IMR-90 (cell line): ENCODE measurements at regions not wholly inside any gene's neighbourhood (a gene's known extent, or its start where the extent isn't known, plus 50 kb on each side); places are given as distances from the start of the nearest gene placed in this dataset.

Source experiments
- ATAC-seq: fragments of 200-7000 bp; cut with Tn5 transposase; 2 replicates; pipeline ENCODE4 v1.9.1; 2020; ENCODE audit warnings: low read depth, mild to moderate bottlenecking, moderate library complexity
- BruUV-seq: library from RNA; stranded (reverse); fragments of 400-500 nt; replicated peaks from 2 replicates; lab custom pipeline; 2021; lab: Mats Ljungman, UMichigan
- CTCF ChIA-PET: fragments of 300-600 bp; formaldehyde crosslinking; extraction: SDS; loops from one replicate; lab custom pipeline; 2021; ENCODE audit warnings: antibody characterized with exemption; lab: Yijun Ruan, JAX
- POLR2A ChIA-PET: fragments of 300-600 bp; sonication (Branson Sonifier 250); formaldehyde crosslinking; loops from one replicate; lab custom pipeline; 2022; ENCODE audit warnings: antibody characterized with exemption; ENCODE audit not compliant: unreplicated experiment; lab: Charles Lee
- DNase-seq: peaks from one replicate; pipeline ENCODE4 v3.0.0; 2013
- H2AFZ ChIP-seq: replicated peaks from 2 replicates; pipeline ENCODE3; 2013; ENCODE audit warnings: low read length, mild to moderate bottlenecking; ENCODE audit not compliant: poor library complexity
- H2AK5ac ChIP-seq: 2 replicates; pipeline ENCODE4 v1.6.1; 2013; ENCODE audit warnings: low read depth, low read length, inconsistent platforms
- H2AK9ac ChIP-seq: replicated peaks from 2 replicates; pipeline ENCODE3; 2013; ENCODE audit warnings: mild to moderate bottlenecking, low read depth, low read length, moderate library complexity; ENCODE audit not compliant: poor library complexity
- H2BK120ac ChIP-seq: 2 replicates; pipeline ENCODE4 v1.6.1; 2013; ENCODE audit warnings: low read depth, low read length, inconsistent platforms
- H2BK15ac ChIP-seq: 3 replicates; pipeline ENCODE4 v1.6.1; 2013; ENCODE audit warnings: low read depth, low read length, inconsistent platforms
- H2BK20ac ChIP-seq: 2 replicates; pipeline ENCODE4 v1.6.1; 2013; ENCODE audit warnings: low read depth, mild to moderate bottlenecking, inconsistent platforms, low read length, moderate library complexity
- H2BK5ac ChIP-seq: 2 replicates; pipeline ENCODE4 v1.6.1; 2013; ENCODE audit warnings: mild to moderate bottlenecking, low read depth, low read length, inconsistent platforms; ENCODE audit not compliant: poor library complexity, severe bottlenecking
- H3K14ac ChIP-seq: replicated peaks from 2 replicates; pipeline ENCODE4 v1.6.1; 2013; ENCODE audit warnings: low read depth, low read length, inconsistent platforms
- H3K18ac ChIP-seq: 2 replicates; pipeline ENCODE4 v1.6.1; 2013; ENCODE audit warnings: low read depth, low read length, control low read depth
- H3K23ac ChIP-seq: 2 replicates; pipeline ENCODE4 v1.6.1; 2013; ENCODE audit warnings: low read depth, low read length, inconsistent platforms
- H3K27ac ChIP-seq: 2 replicates; pipeline ENCODE4 v1.5.1; 2013; ENCODE audit warnings: mild to moderate bottlenecking, control low read depth, low read length; ENCODE audit not compliant: insufficient read depth
- H3K27me3 ChIP-seq: 2 replicates; pipeline ENCODE4 v1.6.1; 2013; ENCODE audit warnings: low read length; ENCODE audit not compliant: control insufficient read depth, insufficient read depth
- H3K36me3 ChIP-seq: 2 replicates; pipeline ENCODE4 v1.6.1; 2013; ENCODE audit warnings: low read length, mixed read lengths; ENCODE audit not compliant: control insufficient read depth, insufficient read depth
- H3K4ac ChIP-seq: 2 replicates; pipeline ENCODE4 v1.6.1; 2013; ENCODE audit warnings: low read depth, low read length, inconsistent platforms
- H3K4me1 ChIP-seq: 2 replicates; pipeline ENCODE4 v1.6.1; 2013; ENCODE audit warnings: low read length, mixed read lengths; ENCODE audit not compliant: control insufficient read depth, insufficient read depth
- H3K4me2 ChIP-seq: 2 replicates; pipeline ENCODE4 v1.6.1; 2013; ENCODE audit warnings: low read depth, mild to moderate bottlenecking, control low read depth, low read length, moderate library complexity
- H3K4me3 ChIP-seq: 2 replicates; pipeline ENCODE4 v1.5.1; 2013; ENCODE audit warnings: low read depth, mild to moderate bottlenecking, control low read depth, low read length, moderate library complexity; ENCODE audit not compliant: insufficient read depth
- H3K56ac ChIP-seq: 2 replicates; pipeline ENCODE4 v1.6.1; 2013; ENCODE audit warnings: low read length, inconsistent platforms; ENCODE audit not compliant: insufficient read depth; ENCODE audit errors: extremely low read depth
- H3K79me1 ChIP-seq, 2 experiments: 2 replicates each; pipeline ENCODE4 v1.6.1; 2013; ENCODE audit warnings: low read length in 2 of 2, inconsistent platforms in 1 of 2, low read depth in 1 of 2
- H3K9ac ChIP-seq: 2 replicates; pipeline ENCODE4 v1.6.1; 2013; ENCODE audit warnings: low read depth, low read length, control low read depth
- H3K9me1 ChIP-seq: 2 replicates; pipeline ENCODE4 v1.6.1; 2013; ENCODE audit warnings: low read length, inconsistent platforms; ENCODE audit not compliant: insufficient read depth
- H3K9me3 ChIP-seq: 2 replicates; pipeline ENCODE4 v1.6.1; 2013; ENCODE audit warnings: low read length; ENCODE audit not compliant: control insufficient read depth, insufficient read depth
- H4K20me1 ChIP-seq: 2 replicates; pipeline ENCODE4 v1.6.1; 2013; ENCODE audit warnings: low read length, inconsistent platforms; ENCODE audit not compliant: insufficient read depth
- H4K5ac ChIP-seq: 2 replicates; pipeline ENCODE4 v1.6.1; 2013; ENCODE audit warnings: mild to moderate bottlenecking, low read depth, low read length, control low read depth
- H4K8ac ChIP-seq, 2 experiments: 2 replicates each; pipeline ENCODE4 v1.6.1; 2013; ENCODE audit warnings: low read depth in 2 of 2, low read length in 2 of 2, control low read depth in 1 of 2, inconsistent platforms in 1 of 2
- H4K91ac ChIP-seq: 2 replicates; pipeline ENCODE4 v1.6.1; 2013; ENCODE audit warnings: low read depth, low read length, inconsistent platforms; ENCODE audit not compliant: insufficient read depth
- CEBPB ChIP-seq: IDR thresholded peaks from 2 replicates; pipeline ENCODE4 v1.6.1; 2012; ENCODE audit warnings: low read depth, low read length, improper control_type of control experiment
- MXI1 ChIP-seq: IDR thresholded peaks from 2 replicates; pipeline ENCODE4 v1.6.1; 2012; ENCODE audit warnings: low read depth, mild to moderate bottlenecking, low read length, moderate library complexity, borderline replicate concordance
- WGBS, 2 experiments: methylation state at CpG; one replicate each; pipeline versions ENCODE4 v1.1.5 to v1.1.7; 2013; ENCODE audit warnings: missing lambda C conversion rate in 2 of 2; ENCODE audit not compliant: insufficient read length in 1 of 2; ENCODE audit errors: extremely low coverage in 2 of 2; 5-methylcytosine and 5-hydroxymethylcytosine counted together
- dilution Hi-C: fragments of 300-500 bp; cut with HindIII; formaldehyde crosslinking; loops from one replicate; pipeline ENCODE4 v1.14.3; 2018; ENCODE audit warnings: low sequenced_read_pairs; ENCODE audit not compliant: unreplicated experiment
- in situ Hi-C: fragments of 300-500 bp; cut with MboI; formaldehyde crosslinking; loops from 3 replicates; pipeline ENCODE4 v1.14.3; 2019; ENCODE audit warnings: low sequenced_read_pairs, inconsistent platforms, mixed read lengths
- intact Hi-C: fragments of 100-400 bp; cut with micrococcal nuclease; formaldehyde crosslinking; loops from 2 replicates; pipeline ENCODE4 v1.10.0; 2022
- TF ChIP-seq, protein P1 (sequence below): fragments of 150-350 bp; IDR thresholded peaks from 2 replicates; pipeline ENCODE4 v1.6.1; 2017; ENCODE audit warnings: mild to moderate bottlenecking, antibody characterized with exemption, low read length, low read depth
- TF ChIP-seq, protein P2 (sequence below): fragments of 150-350 bp; IDR thresholded peaks from 2 replicates; pipeline ENCODE4 v1.6.1; 2016; ENCODE audit warnings: low read depth, mild to moderate bottlenecking, low read length, moderate library complexity, borderline replicate concordance

DNA sequence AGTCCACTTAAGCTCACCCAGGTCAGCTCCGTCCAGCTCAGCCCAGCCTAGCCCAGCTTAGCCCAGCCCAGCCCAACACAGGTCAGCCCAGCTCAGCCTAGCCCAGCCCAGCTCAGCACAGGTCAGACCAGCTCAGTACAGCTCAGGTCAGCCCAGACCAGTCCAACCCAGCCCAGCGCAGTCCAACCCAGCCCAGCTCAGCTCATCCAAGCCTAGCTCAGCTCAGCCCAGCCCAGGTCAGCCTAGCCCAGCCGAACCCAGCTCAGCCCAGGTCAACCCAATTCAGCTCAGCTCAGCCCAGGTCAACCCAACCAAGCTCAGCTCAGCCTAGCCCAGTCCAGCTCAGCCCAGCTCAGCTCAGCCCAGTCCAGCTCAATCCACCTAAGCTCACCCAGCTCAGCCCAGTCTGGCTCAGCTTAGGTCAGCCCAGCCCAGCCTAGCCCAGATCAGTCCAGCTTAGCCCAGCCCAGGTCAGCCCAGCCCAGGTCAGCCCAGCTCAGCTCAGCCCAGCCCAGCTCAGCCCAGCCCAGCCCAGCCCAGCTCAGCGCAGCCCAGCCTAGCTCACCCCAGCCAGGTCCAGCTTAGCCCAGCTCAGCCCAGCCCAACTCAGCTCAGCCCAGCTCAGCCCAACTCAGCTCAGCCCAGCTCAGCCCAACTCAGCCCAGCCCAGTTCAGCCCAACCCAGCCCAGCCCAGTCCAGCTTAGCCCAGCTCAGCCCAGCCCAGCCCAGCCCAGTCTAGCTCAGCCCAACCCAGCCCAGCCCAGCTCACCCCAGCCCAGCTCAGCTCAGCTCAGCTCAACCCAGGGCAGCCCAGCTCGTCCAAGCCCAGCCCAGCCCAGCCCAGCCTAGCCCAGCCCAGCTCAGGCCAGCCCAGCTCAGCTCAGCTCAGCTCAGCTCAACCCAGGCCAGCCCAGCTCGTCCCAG, 184.0 kb downstream of the TMEM121 start:
- Histone ChIP-seq H2AK9ac (no peak overlapping the region), H3K23ac (no peak overlapping the region), H3K27me3 (no peaks in the 10 kb centered on the region), H2AK5ac (no peak overlapping the region), H4K8ac (no peak overlapping the region), H3K4me1 (no peaks in the 10 kb centered on the region), H3K9me3 (peaks cover 22% of the 10 kb centered on the region), H3K4me2 (no peak overlapping the region), H4K20me1 (no peaks in the 10 kb centered on the region), H3K18ac (no peak overlapping the region), H3K79me1 (no peaks in the 10 kb centered on the region), H2AFZ (no peak overlapping the region), H3K4ac (no peak overlapping the region), H3K9ac (no peak overlapping the region), H4K5ac (no peak overlapping the region), H3K56ac (no peak overlapping the region), H3K14ac (no peak overlapping the region), H4K91ac (no peak overlapping the region), H2BK120ac (no peak overlapping the region), H2BK5ac (no peak overlapping the region), H3K9me1 (no peaks in the 10 kb centered on the region), H2BK20ac (no peak overlapping the region), H3K27ac (no peak overlapping the region), H2BK15ac (no peak overlapping the region), H3K36me3 (no peaks in the 10 kb centered on the region), H3K4me3 (no peak overlapping the region)
- dilution Hi-C loops (no loop called here), in situ Hi-C loops (no loop called here), intact Hi-C loops (no loop called here)
- CTCF ChIA-PET, result no interaction called here
- POLR2A ChIA-PET, result no interaction called here
- WGBS, 2 experiments, result 46% methylated on average over 2 of the region's 6 CpGs; no CpG with 5 or more reads in 1 of the 2 experiments
- TF ChIP-seq CEBPB (no peak), MXI1 (no peak)
- TF ChIP-seq, protein P1, sequence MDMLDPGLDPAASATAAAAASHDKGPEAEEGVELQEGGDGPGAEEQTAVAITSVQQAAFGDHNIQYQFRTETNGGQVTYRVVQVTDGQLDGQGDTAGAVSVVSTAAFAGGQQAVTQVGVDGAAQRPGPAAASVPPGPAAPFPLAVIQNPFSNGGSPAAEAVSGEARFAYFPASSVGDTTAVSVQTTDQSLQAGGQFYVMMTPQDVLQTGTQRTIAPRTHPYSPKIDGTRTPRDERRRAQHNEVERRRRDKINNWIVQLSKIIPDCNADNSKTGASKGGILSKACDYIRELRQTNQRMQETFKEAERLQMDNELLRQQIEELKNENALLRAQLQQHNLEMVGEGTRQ, result no peak
- TF ChIP-seq, protein P2, sequence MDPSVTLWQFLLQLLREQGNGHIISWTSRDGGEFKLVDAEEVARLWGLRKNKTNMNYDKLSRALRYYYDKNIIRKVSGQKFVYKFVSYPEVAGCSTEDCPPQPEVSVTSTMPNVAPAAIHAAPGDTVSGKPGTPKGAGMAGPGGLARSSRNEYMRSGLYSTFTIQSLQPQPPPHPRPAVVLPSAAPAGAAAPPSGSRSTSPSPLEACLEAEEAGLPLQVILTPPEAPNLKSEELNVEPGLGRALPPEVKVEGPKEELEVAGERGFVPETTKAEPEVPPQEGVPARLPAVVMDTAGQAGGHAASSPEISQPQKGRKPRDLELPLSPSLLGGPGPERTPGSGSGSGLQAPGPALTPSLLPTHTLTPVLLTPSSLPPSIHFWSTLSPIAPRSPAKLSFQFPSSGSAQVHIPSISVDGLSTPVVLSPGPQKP, result no peak
- no TSS peak for BruUV-seq
- ATAC-seq, result no peak
- DNase-seq, result no peak
